Duodenal mucosa (tissue), 2 donors: ENCODE measurements at regions not wholly inside any gene's neighbourhood (a gene's known extent, or its start where the extent isn't known, plus 50 kb on each side); places are given as distances from the start of the nearest gene placed in this dataset.

Source experiments
- H3K27ac ChIP-seq: one replicate; pipeline ENCODE4 v1.7.0; 2013; ENCODE audit warnings: low read depth, low read length
- H3K27me3 ChIP-seq, 2 donors: one replicate each; pipeline ENCODE4 v1.7.0; 2013; ENCODE audit warnings: low read length in 2 of 2, control low read depth in 1 of 2; ENCODE audit not compliant: insufficient read depth in 2 of 2, control insufficient read depth in 1 of 2
- H3K36me3 ChIP-seq, 2 donors: one replicate each; pipeline ENCODE4 v1.7.0; 2013; ENCODE audit warnings: low read length in 2 of 2, control low read depth in 1 of 2; ENCODE audit not compliant: insufficient read depth in 2 of 2, control insufficient read depth in 1 of 2
- H3K4me1 ChIP-seq, 2 donors: one replicate each; pipeline ENCODE4 v1.7.0; 2013; ENCODE audit warnings: low read length in 2 of 2, control low read depth in 1 of 2; ENCODE audit not compliant: insufficient read depth in 2 of 2, control insufficient read depth in 1 of 2
- H3K4me3 ChIP-seq, 2 donors: one replicate each; pipeline ENCODE4 v1.7.0; 2013; ENCODE audit warnings: low read length in 2 of 2, low read depth in 1 of 2
- H3K9ac ChIP-seq, 2 donors: one replicate each; pipeline ENCODE4 v1.7.0; 2013; ENCODE audit warnings: low read length in 2 of 2, low read depth in 1 of 2
- H3K9me3 ChIP-seq, 2 donors: one replicate each; pipeline ENCODE4 v1.7.0; 2013; ENCODE audit warnings: low read length in 2 of 2, control low read depth in 1 of 2; ENCODE audit not compliant: control insufficient read depth in 1 of 2

- Histone ChIP-seq H3K4me3 (no peak overlapping the region), H3K27ac (no peak overlapping the region), H3K9ac (no peak overlapping the region), H3K9me3 (no peaks in the 10 kb centered on the region), H3K36me3 (no peaks in the 10 kb centered on the region), H3K4me1 (no peaks in the 10 kb centered on the region), H3K27me3 (no peaks in the 10 kb centered on the region)
These were observed 760.6 kb downstream of the IRX1 start for GRCh38 chr5:4356201-4356600.

DNA sequence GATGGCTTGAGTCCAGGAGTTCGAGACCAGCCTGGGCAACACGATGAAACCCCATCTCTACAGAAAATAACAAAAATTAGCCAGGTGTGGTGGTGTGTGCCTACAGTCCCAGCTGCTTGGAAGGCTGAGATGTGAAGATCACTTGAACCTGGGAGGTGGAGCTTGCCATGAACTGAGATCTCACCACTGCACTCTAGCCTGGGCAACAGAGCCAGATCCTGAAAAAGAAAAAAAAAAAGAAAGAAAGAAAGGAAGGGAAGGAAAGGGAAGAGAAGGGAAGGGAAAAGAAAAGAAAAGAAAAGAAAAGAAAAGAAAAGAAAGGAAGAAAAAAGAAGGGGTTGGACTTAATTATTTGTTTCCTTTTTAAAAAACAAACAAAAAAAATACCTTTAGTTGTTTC is 764.2 kb downstream of the IRX1 start:
- H3K9me3 ChIP-seq = no peaks in the 10 kb centered on the region
- H3K27ac ChIP-seq = no peak overlapping the region
- no peak overlapping the region for H3K4me3 ChIP-seq
- no peaks in the 10 kb centered on the region for H3K4me1 ChIP-seq
- no peaks in the 10 kb centered on the region for H3K27me3 ChIP-seq
- H3K36me3 ChIP-seq = no peaks in the 10 kb centered on the region
- H3K9ac ChIP-seq = no peak overlapping the region

- Histone ChIP-seq H3K9me3 (no peaks in the 10 kb centered on the region), H3K9ac (no peak overlapping the region), H3K27me3 (no peaks in the 10 kb centered on the region), H3K4me3 (no peak overlapping the region), H3K36me3 (no peaks in the 10 kb centered on the region), H3K4me1 (no peaks in the 10 kb centered on the region), H3K27ac (no peak overlapping the region)
These were observed 766.1 kb downstream of the IRX1 start for GRCh38 chr5:4361753-4362152.

DNA sequence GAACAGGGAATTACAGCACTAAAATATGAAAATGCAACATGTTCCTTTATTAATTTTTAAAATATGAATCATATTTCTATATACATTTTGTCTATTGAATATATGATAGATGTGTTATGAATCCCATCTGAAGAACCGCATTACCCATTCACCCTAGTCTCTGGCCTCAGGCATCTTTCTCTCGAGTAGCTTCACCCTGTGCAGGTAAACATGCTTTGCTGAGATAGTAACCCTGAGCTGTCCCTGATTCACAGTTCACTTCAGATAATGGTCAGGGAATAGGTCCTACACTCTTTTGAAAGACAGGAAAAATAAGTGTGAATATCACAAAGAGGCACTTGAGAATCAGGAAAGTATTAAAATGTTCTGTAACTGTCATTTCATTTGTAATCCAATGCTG is 766.8 kb downstream of the IRX1 start:
- no peak overlapping the region for H3K27ac ChIP-seq
- H3K9me3 ChIP-seq = no peaks in the 10 kb centered on the region
- H3K4me1 ChIP-seq = no peaks in the 10 kb centered on the region
- no peak overlapping the region for H3K4me3 ChIP-seq
- no peaks in the 10 kb centered on the region for H3K27me3 ChIP-seq
- H3K36me3 ChIP-seq = no peaks in the 10 kb centered on the region
- H3K9ac ChIP-seq = no peak overlapping the region

GRCh38 chr5:4363045-4363444 is 767.4 kb downstream of the IRX1 start:
- Histone ChIP-seq H3K36me3 (no peaks in the 10 kb centered on the region), H3K27me3 (no peaks in the 10 kb centered on the region), H3K4me3 (no peak overlapping the region), H3K9me3 (no peaks in the 10 kb centered on the region), H3K27ac (no peak overlapping the region), H3K4me1 (no peaks in the 10 kb centered on the region), H3K9ac (no peak overlapping the region)

GRCh38 chr5:4366628-4367027 is 771.0 kb downstream of the IRX1 start:
- no peaks in the 10 kb centered on the region for H3K36me3 ChIP-seq
- no peaks in the 10 kb centered on the region for H3K9me3 ChIP-seq
- H3K27me3 ChIP-seq = no peaks in the 10 kb centered on the region
- H3K4me1 ChIP-seq = no peaks in the 10 kb centered on the region
- no peak overlapping the region for H3K9ac ChIP-seq
- no peak overlapping the region for H3K27ac ChIP-seq
- H3K4me3 ChIP-seq = no peak overlapping the region

DNA sequence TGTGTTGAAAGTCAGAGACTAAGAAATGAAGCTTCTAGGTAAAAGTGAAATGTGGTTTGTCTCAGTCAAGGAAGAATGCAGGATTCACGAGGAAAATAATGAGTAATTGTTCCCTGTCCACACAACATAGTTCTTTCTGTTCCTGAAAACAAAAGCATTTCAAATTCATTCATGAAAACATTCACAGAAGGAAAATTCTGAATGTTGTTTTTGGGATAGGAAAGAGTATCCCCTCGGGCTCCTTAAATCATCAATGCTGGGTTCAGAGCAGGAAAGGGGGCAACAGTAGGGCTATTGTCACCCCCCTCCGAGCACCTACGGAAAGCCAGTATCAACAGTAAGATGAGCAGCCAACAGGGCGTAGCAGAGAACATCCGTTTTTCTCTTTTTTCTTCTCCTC is 769.9 kb upstream of the ADAMTS16 start:
- no peak overlapping the region for H3K27ac ChIP-seq
- no peaks in the 10 kb centered on the region for H3K36me3 ChIP-seq
- H3K4me3 ChIP-seq = no peak overlapping the region
- no peak overlapping the region for H3K9ac ChIP-seq
- no peaks in the 10 kb centered on the region for H3K4me1 ChIP-seq
- H3K9me3 ChIP-seq = no peaks in the 10 kb centered on the region
- H3K27me3 ChIP-seq = no peaks in the 10 kb centered on the region

GRCh38 chr5:4372481-4372880 is 767.6 kb upstream of the ADAMTS16 start:
- no peak overlapping the region for H3K9ac ChIP-seq
- H3K27me3 ChIP-seq = no peaks in the 10 kb centered on the region
- H3K27ac ChIP-seq = no peak overlapping the region
- no peaks in the 10 kb centered on the region for H3K36me3 ChIP-seq
- no peak overlapping the region for H3K4me3 ChIP-seq
- H3K4me1 ChIP-seq = no peaks in the 10 kb centered on the region
- H3K9me3 ChIP-seq = no peaks in the 10 kb centered on the region

DNA sequence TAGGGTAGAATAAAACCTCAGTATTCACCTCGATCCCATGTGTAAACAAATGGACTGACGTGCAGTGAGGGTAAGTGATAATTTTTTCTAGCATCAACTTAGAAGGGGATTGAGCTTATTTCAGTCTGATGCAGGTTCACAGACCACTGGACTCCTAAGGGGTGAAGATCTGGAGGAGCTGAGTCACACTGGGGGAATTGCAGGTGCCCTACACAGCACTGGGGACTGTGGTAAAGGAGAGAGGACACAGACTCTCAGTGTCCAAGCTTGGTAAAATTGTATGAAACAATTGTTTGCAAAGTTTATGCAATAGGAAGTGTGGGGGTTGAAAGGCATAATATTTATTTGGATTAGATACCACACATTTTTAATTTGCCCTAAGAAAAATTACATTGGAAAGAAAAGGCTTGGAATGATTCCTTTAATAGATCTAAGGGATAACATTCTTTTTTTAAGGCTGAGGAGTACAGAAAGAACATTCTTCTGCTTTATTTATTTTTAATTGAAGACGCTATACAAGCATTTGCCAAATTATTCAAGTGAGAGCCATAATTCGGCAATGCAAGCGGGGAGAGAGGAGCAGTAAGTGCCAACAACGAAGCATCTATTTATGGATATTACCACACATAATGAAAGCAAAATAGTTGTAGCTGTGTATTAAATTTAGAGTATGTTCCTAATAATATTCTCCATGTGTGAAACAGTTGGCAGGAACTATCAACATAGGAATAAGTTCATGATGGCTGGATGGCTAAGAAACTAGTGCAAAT is 766.9 kb upstream of the ADAMTS16 start:
- H3K9me3 ChIP-seq = no peaks in the 10 kb centered on the region
- no peaks in the 10 kb centered on the region for H3K4me1 ChIP-seq
- H3K27me3 ChIP-seq = no peaks in the 10 kb centered on the region

GRCh38 chr5:4374866-4375265 is 765.3 kb upstream of the ADAMTS16 start:
- H3K9me3 ChIP-seq = no peaks in the 10 kb centered on the region
- H3K27me3 ChIP-seq = no peaks in the 10 kb centered on the region
- no peak overlapping the region for H3K4me3 ChIP-seq
- H3K27ac ChIP-seq = no peak overlapping the region
- H3K9ac ChIP-seq = no peak overlapping the region
- H3K36me3 ChIP-seq = no peaks in the 10 kb centered on the region
- H3K4me1 ChIP-seq = no peaks in the 10 kb centered on the region

More for the DNA sequence above, 766.9 kb upstream of the ADAMTS16 start:
- Histone ChIP-seq H3K27ac (no peak overlapping the region), H3K4me3 (no peak overlapping the region), H3K9ac (no peak overlapping the region), H3K36me3 (no peaks in the 10 kb centered on the region)
